IMR-90 (cell line): ENCODE measurements at regions not wholly inside any gene's neighbourhood (a gene's known extent, or its start where the extent isn't known, plus 50 kb on each side); places are given as distances from the start of the nearest gene placed in this dataset.

Experiments
- ATAC-seq: fragments of 200-7000 bp; cut with Tn5 transposase; 2 replicates; pipeline ENCODE4 v1.9.1; 2020; ENCODE audit warnings: low read depth, mild to moderate bottlenecking, moderate library complexity
- BruUV-seq: library from RNA; stranded (reverse); fragments of 400-500 nt; replicated peaks from 2 replicates; lab custom pipeline; 2021; lab: Mats Ljungman, UMichigan
- CTCF ChIA-PET: fragments of 300-600 bp; formaldehyde crosslinking; extraction: SDS; loops from one replicate; lab custom pipeline; 2021; ENCODE audit warnings: antibody characterized with exemption; lab: Yijun Ruan, JAX
- POLR2A ChIA-PET: fragments of 300-600 bp; sonication (Branson Sonifier 250); formaldehyde crosslinking; loops from one replicate; lab custom pipeline; 2022; ENCODE audit warnings: antibody characterized with exemption; ENCODE audit not compliant: unreplicated experiment; lab: Charles Lee
- DNase-seq: peaks from one replicate; pipeline ENCODE4 v3.0.0; 2013
- H2AFZ ChIP-seq: replicated peaks from 2 replicates; pipeline ENCODE3; 2013; ENCODE audit warnings: low read length, mild to moderate bottlenecking; ENCODE audit not compliant: poor library complexity
- H2AK5ac ChIP-seq: 2 replicates; pipeline ENCODE4 v1.6.1; 2013; ENCODE audit warnings: low read depth, low read length, inconsistent platforms
- H2AK9ac ChIP-seq: replicated peaks from 2 replicates; pipeline ENCODE3; 2013; ENCODE audit warnings: mild to moderate bottlenecking, low read depth, low read length, moderate library complexity; ENCODE audit not compliant: poor library complexity
- H2BK120ac ChIP-seq: 2 replicates; pipeline ENCODE4 v1.6.1; 2013; ENCODE audit warnings: low read depth, low read length, inconsistent platforms
- H2BK15ac ChIP-seq: 3 replicates; pipeline ENCODE4 v1.6.1; 2013; ENCODE audit warnings: low read depth, low read length, inconsistent platforms
- H2BK20ac ChIP-seq: 2 replicates; pipeline ENCODE4 v1.6.1; 2013; ENCODE audit warnings: low read depth, mild to moderate bottlenecking, inconsistent platforms, low read length, moderate library complexity
- H2BK5ac ChIP-seq: 2 replicates; pipeline ENCODE4 v1.6.1; 2013; ENCODE audit warnings: mild to moderate bottlenecking, low read depth, low read length, inconsistent platforms; ENCODE audit not compliant: poor library complexity, severe bottlenecking
- H3K14ac ChIP-seq: replicated peaks from 2 replicates; pipeline ENCODE4 v1.6.1; 2013; ENCODE audit warnings: low read depth, low read length, inconsistent platforms
- H3K18ac ChIP-seq: 2 replicates; pipeline ENCODE4 v1.6.1; 2013; ENCODE audit warnings: low read depth, low read length, control low read depth
- H3K23ac ChIP-seq: 2 replicates; pipeline ENCODE4 v1.6.1; 2013; ENCODE audit warnings: low read depth, low read length, inconsistent platforms
- H3K27ac ChIP-seq: 2 replicates; pipeline ENCODE4 v1.5.1; 2013; ENCODE audit warnings: mild to moderate bottlenecking, control low read depth, low read length; ENCODE audit not compliant: insufficient read depth
- H3K27me3 ChIP-seq: 2 replicates; pipeline ENCODE4 v1.6.1; 2013; ENCODE audit warnings: low read length; ENCODE audit not compliant: control insufficient read depth, insufficient read depth
- H3K36me3 ChIP-seq: 2 replicates; pipeline ENCODE4 v1.6.1; 2013; ENCODE audit warnings: low read length, mixed read lengths; ENCODE audit not compliant: control insufficient read depth, insufficient read depth
- H3K4ac ChIP-seq: 2 replicates; pipeline ENCODE4 v1.6.1; 2013; ENCODE audit warnings: low read depth, low read length, inconsistent platforms
- H3K4me1 ChIP-seq: 2 replicates; pipeline ENCODE4 v1.6.1; 2013; ENCODE audit warnings: low read length, mixed read lengths; ENCODE audit not compliant: control insufficient read depth, insufficient read depth
- H3K4me2 ChIP-seq: 2 replicates; pipeline ENCODE4 v1.6.1; 2013; ENCODE audit warnings: low read depth, mild to moderate bottlenecking, control low read depth, low read length, moderate library complexity
- H3K4me3 ChIP-seq: 2 replicates; pipeline ENCODE4 v1.5.1; 2013; ENCODE audit warnings: low read depth, mild to moderate bottlenecking, control low read depth, low read length, moderate library complexity; ENCODE audit not compliant: insufficient read depth
- H3K56ac ChIP-seq: 2 replicates; pipeline ENCODE4 v1.6.1; 2013; ENCODE audit warnings: low read length, inconsistent platforms; ENCODE audit not compliant: insufficient read depth; ENCODE audit errors: extremely low read depth
- H3K79me1 ChIP-seq, 2 experiments: 2 replicates each; pipeline ENCODE4 v1.6.1; 2013; ENCODE audit warnings: low read length in 2 of 2, inconsistent platforms in 1 of 2, low read depth in 1 of 2
- H3K9ac ChIP-seq: 2 replicates; pipeline ENCODE4 v1.6.1; 2013; ENCODE audit warnings: low read depth, low read length, control low read depth
- H3K9me1 ChIP-seq: 2 replicates; pipeline ENCODE4 v1.6.1; 2013; ENCODE audit warnings: low read length, inconsistent platforms; ENCODE audit not compliant: insufficient read depth
- H3K9me3 ChIP-seq: 2 replicates; pipeline ENCODE4 v1.6.1; 2013; ENCODE audit warnings: low read length; ENCODE audit not compliant: control insufficient read depth, insufficient read depth
- H4K20me1 ChIP-seq: 2 replicates; pipeline ENCODE4 v1.6.1; 2013; ENCODE audit warnings: low read length, inconsistent platforms; ENCODE audit not compliant: insufficient read depth
- H4K5ac ChIP-seq: 2 replicates; pipeline ENCODE4 v1.6.1; 2013; ENCODE audit warnings: mild to moderate bottlenecking, low read depth, low read length, control low read depth
- H4K8ac ChIP-seq, 2 experiments: 2 replicates each; pipeline ENCODE4 v1.6.1; 2013; ENCODE audit warnings: low read depth in 2 of 2, low read length in 2 of 2, control low read depth in 1 of 2, inconsistent platforms in 1 of 2
- H4K91ac ChIP-seq: 2 replicates; pipeline ENCODE4 v1.6.1; 2013; ENCODE audit warnings: low read depth, low read length, inconsistent platforms; ENCODE audit not compliant: insufficient read depth
- CEBPB ChIP-seq: IDR thresholded peaks from 2 replicates; pipeline ENCODE4 v1.6.1; 2012; ENCODE audit warnings: low read depth, low read length, improper control_type of control experiment
- CHD1 ChIP-seq: IDR thresholded peaks from 2 replicates; pipeline ENCODE4 v1.6.1; 2012; ENCODE audit warnings: low read depth, low read length, improper control_type of control experiment
- CTCF ChIP-seq: conservative IDR thresholded peaks from 2 replicates; pipeline ENCODE4 v1.5.1; 2012; ENCODE audit warnings: mild to moderate bottlenecking, low read depth, low read length, improper control_type of control experiment
- ELK1 ChIP-seq: fragments of 150-350 bp; IDR thresholded peaks from 2 replicates; pipeline ENCODE4 v1.6.1; 2016; ENCODE audit warnings: low read depth, mild to moderate bottlenecking, low read length, moderate library complexity, borderline replicate concordance
- FOS ChIP-seq: fragments of 150-350 bp; IDR thresholded peaks from 2 replicates; pipeline ENCODE4 v1.6.1; 2016; ENCODE audit warnings: low read depth, low read length
- MAFK ChIP-seq: IDR thresholded peaks from 2 replicates; pipeline ENCODE4 v1.6.1; 2012; ENCODE audit warnings: low read depth, low read length, improper control_type of control experiment
- MAZ ChIP-seq: IDR thresholded peaks from 2 replicates; pipeline ENCODE4 v1.6.1; 2012; ENCODE audit warnings: low read depth, mild to moderate bottlenecking, low read length, improper control_type of control experiment, moderate library complexity, borderline replicate concordance
- NFE2L2 ChIP-seq: fragments of 150-350 bp; IDR thresholded peaks from 2 replicates; pipeline ENCODE4 v1.6.1; 2016; ENCODE audit warnings: low read depth, mild to moderate bottlenecking, low read length
- POLR2A ChIP-seq: IDR thresholded peaks from 2 replicates; pipeline ENCODE4 v1.6.1; 2012; ENCODE audit warnings: mild to moderate bottlenecking, low read depth, low read length
- RAD21 ChIP-seq: IDR thresholded peaks from 2 replicates; pipeline ENCODE4 v1.6.1; 2012; ENCODE audit warnings: low read length, improper control_type of control experiment
- RCOR1 ChIP-seq: IDR thresholded peaks from 2 replicates; pipeline ENCODE4 v1.6.1; 2012; ENCODE audit warnings: mild to moderate bottlenecking, low read length, improper control_type of control experiment; ENCODE audit not compliant: insufficient replicate concordance
- RFX5 ChIP-seq: IDR thresholded peaks from 2 replicates; pipeline ENCODE4 v1.8.0; 2012; ENCODE audit warnings: low read depth, mild to moderate bottlenecking, low read length, moderate library complexity
- SMC3 ChIP-seq: fragments of 150-350 bp; IDR thresholded peaks from 2 replicates; pipeline ENCODE4 v1.6.1; 2016; ENCODE audit warnings: low read depth, mild to moderate bottlenecking, antibody characterized with exemption, low read length, moderate library complexity
- USF2 ChIP-seq: fragments of 150-350 bp; IDR thresholded peaks from 2 replicates; pipeline ENCODE4 v1.6.1; 2017; ENCODE audit warnings: mild to moderate bottlenecking, antibody characterized with exemption, low read length, low read depth
- WGBS, 2 experiments: methylation state at CpG; one replicate each; pipeline versions ENCODE4 v1.1.5 to v1.1.7; 2013; ENCODE audit warnings: missing lambda C conversion rate in 2 of 2; ENCODE audit not compliant: insufficient read length in 1 of 2; ENCODE audit errors: extremely low coverage in 2 of 2; 5-methylcytosine and 5-hydroxymethylcytosine counted together
- dilution Hi-C: fragments of 300-500 bp; cut with HindIII; formaldehyde crosslinking; loops from one replicate; pipeline ENCODE4 v1.14.3; 2018; ENCODE audit warnings: low sequenced_read_pairs; ENCODE audit not compliant: unreplicated experiment
- in situ Hi-C: fragments of 300-500 bp; cut with MboI; formaldehyde crosslinking; loops from 3 replicates; pipeline ENCODE4 v1.14.3; 2019; ENCODE audit warnings: low sequenced_read_pairs, inconsistent platforms, mixed read lengths
- intact Hi-C: fragments of 100-400 bp; cut with micrococcal nuclease; formaldehyde crosslinking; loops from 2 replicates; pipeline ENCODE4 v1.10.0; 2022

- Histone ChIP-seq H4K8ac (no peak overlapping the region), H3K36me3 (no peaks in the 10 kb centered on the region), H3K4ac (no peak overlapping the region), H2BK20ac (no peak overlapping the region), H2AK5ac (no peak overlapping the region), H4K91ac (no peak overlapping the region), H3K4me1 (no peaks in the 10 kb centered on the region), H3K9me1 (no peaks in the 10 kb centered on the region), H3K27me3 (no peaks in the 10 kb centered on the region), H2BK15ac (no peak overlapping the region), H3K56ac (no peak overlapping the region), H3K4me2 (no peak overlapping the region), H3K23ac (no peak overlapping the region), H3K9ac (no peak overlapping the region), H3K9me3 (no peaks in the 10 kb centered on the region), H3K79me1 (no peaks in the 10 kb centered on the region), H3K4me3 (no peak overlapping the region), H2BK120ac (no peak overlapping the region), H4K5ac (no peak overlapping the region), H4K20me1 (no peaks in the 10 kb centered on the region), H2BK5ac (no peak overlapping the region), H3K18ac (no peak overlapping the region), H2AFZ (no peak overlapping the region), H3K14ac (no peak overlapping the region), H2AK9ac (no peak overlapping the region), H3K27ac (no peak overlapping the region)
- DNase-seq (no peak), ATAC-seq (no peak)
- POLR2A ChIA-PET: no interaction called here
- intact Hi-C loops (no loop called here), in situ Hi-C loops (no loop called here), dilution Hi-C loops (no loop called here)
- TF ChIP-seq USF2: no peak
- no peak for TF ChIP-seq MAZ
- TF ChIP-seq RCOR1: no peak
- TF ChIP-seq POLR2A: no peak
- no peak for TF ChIP-seq MAFK
- no peak for TF ChIP-seq CTCF
- no peak for TF ChIP-seq RFX5
- TF ChIP-seq CEBPB: no peak
- no peak for TF ChIP-seq RAD21
- TF ChIP-seq ELK1: no peak
- TF ChIP-seq SMC3: no peak
- TF ChIP-seq NFE2L2: no peak
- no peak for TF ChIP-seq CHD1
- TF ChIP-seq FOS: no peak
- BruUV-seq: no TSS peak
- CTCF ChIA-PET: no interaction called here
- WGBS, 2 experiments: no CpG with 5 or more reads among the region's 2 CpGs
Measured at GRCh38 chr12:85527192-85527591, 247.2 kb downstream of the ALX1 start.
